CD4-positive, alpha-beta memory T cell (primary cell): ENCODE measurements at regions not wholly inside any gene's neighbourhood (a gene's known extent, or its start where the extent isn't known, plus 50 kb on each side); places are given as distances from the start of the nearest gene placed in this dataset.

Source experiments
- CTCF ChIA-PET: fragments of 350-600 bp; sonication (Branson Sonifier 250); formaldehyde crosslinking; loops from one replicate; lab custom pipeline; 2021; ENCODE audit warnings: inconsistent platforms; ENCODE audit not compliant: partially characterized antibody; lab: Charles Lee
- POLR2A ChIA-PET: fragments of 350-600 bp; sonication (Branson Sonifier 250); formaldehyde crosslinking; loops from one replicate; lab custom pipeline; 2021; ENCODE audit not compliant: partially characterized antibody; lab: Charles Lee
- DNase-seq, 5 donors: peaks; one replicate each; pipeline versions ENCODE4 v3.0.0 to v3.0.0-alpha.2; 2020 to 2022; ENCODE audit warnings: mixed read lengths in 1 of 5
- H3K27ac ChIP-seq: one replicate; pipeline ENCODE4 v1.7.0; 2013; ENCODE audit warnings: low read depth, low read length
- H3K27me3 ChIP-seq: 2 replicates; pipeline ENCODE4 v1.7.0; 2013; ENCODE audit warnings: mild to moderate bottlenecking, low read length, moderate library complexity; ENCODE audit not compliant: insufficient read depth
- H3K36me3 ChIP-seq: 2 replicates; pipeline ENCODE4 v1.7.0; 2013; ENCODE audit warnings: mild to moderate bottlenecking, low read length, moderate library complexity; ENCODE audit not compliant: insufficient read depth
- H3K4me1 ChIP-seq: 2 replicates; pipeline ENCODE4 v1.7.0; 2013; ENCODE audit warnings: mild to moderate bottlenecking, low read length, moderate library complexity; ENCODE audit not compliant: insufficient read depth
- H3K4me3 ChIP-seq, 2 donors: one replicate each; pipeline ENCODE4 v1.7.0; 2013; ENCODE audit warnings: low read length in 2 of 2, mild to moderate bottlenecking in 1 of 2
- H3K9me3 ChIP-seq, 2 donors: one replicate each; pipeline ENCODE4 v1.7.0; 2013; ENCODE audit warnings: low read length in 2 of 2, control low read depth in 1 of 2; ENCODE audit not compliant: control insufficient read depth in 1 of 2
- H3K27ac Mint-ChIP-seq, 7 donors: one replicate each; pipeline ENCODE4 v1.8.0; 2020 to 2021; ENCODE audit warnings: mixed read lengths in 7 of 7, mild to moderate bottlenecking in 6 of 7, inconsistent platforms in 3 of 7, moderate library complexity in 3 of 7
- H3K27me3 Mint-ChIP-seq, 2 donors: one replicate each; pipeline ENCODE4 v1.8.0; 2020 to 2021; ENCODE audit warnings: mixed read lengths in 2 of 2
- H3K36me3 Mint-ChIP-seq, 2 donors: one replicate each; pipeline ENCODE4 v1.8.0; 2020 to 2021; ENCODE audit warnings: mixed read lengths in 2 of 2, inconsistent platforms in 1 of 2, mild to moderate bottlenecking in 1 of 2
- H3K4me1 Mint-ChIP-seq, 4 donors: one replicate each; pipeline ENCODE4 v1.8.0; 2020 to 2021; ENCODE audit warnings: mixed read lengths in 4 of 4, mild to moderate bottlenecking in 1 of 4
- H3K4me3 Mint-ChIP-seq, 8 donors: one replicate each; pipeline ENCODE4 v1.8.0; 2020 to 2021; ENCODE audit warnings: mixed read lengths in 8 of 8, mild to moderate bottlenecking in 7 of 8, moderate library complexity in 6 of 8, inconsistent platforms in 3 of 8
- H3K9me3 Mint-ChIP-seq, 8 donors: one replicate each; pipeline ENCODE4 v1.8.0; 2020 to 2021; ENCODE audit warnings: mixed read lengths in 8 of 8, mild to moderate bottlenecking in 5 of 8, inconsistent platforms in 3 of 8, moderate library complexity in 1 of 8
- intact Hi-C: fragments of 100-400 bp; cut with micrococcal nuclease; formaldehyde crosslinking; loops from one replicate; pipeline ENCODE4 v1.15.1; 2023

DNA sequence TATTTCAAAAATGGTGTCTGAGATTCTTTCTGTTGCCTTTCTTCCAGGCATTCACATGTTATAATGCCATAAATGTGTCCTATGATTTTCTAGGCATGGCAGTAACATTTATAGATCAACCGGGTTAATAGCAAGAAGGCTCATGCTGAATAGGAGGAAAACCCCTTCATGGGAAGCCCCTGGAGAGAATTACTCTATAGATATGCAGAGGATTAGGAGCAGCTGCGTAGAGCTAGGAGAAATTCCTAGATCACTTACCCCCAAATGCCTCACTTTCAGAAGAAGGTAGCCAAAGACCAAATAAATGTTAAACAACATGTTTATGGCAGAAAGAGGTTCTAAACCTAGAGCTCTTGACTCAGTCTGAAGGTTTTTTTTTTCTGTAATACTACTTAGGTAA lies 153.4 kb upstream of the CTNNA2 start:
- Histone ChIP-seq H3K27me3 (no peaks in the 10 kb centered on the region), H3K36me3 (no peaks in the 10 kb centered on the region), H3K27ac (no peak overlapping the region), H3K4me1 (no peaks in the 10 kb centered on the region), H3K4me3 (no peak overlapping the region), H3K9me3 (no peaks in the 10 kb centered on the region)
- no peaks in the 10 kb centered on the region for H3K4me1 Mint-ChIP-seq
- no peak overlapping the region for H3K27ac Mint-ChIP-seq
- ChIA-PET POLR2A (interaction anchor here (0.6 kb wide), 1 partner anchor 9 kb away, joined by 3 read pairs; no protein-coding TSS in a partner anchor), CTCF (no interaction called here)
- no peaks in the 10 kb centered on the region for H3K36me3 Mint-ChIP-seq
- intact Hi-C loops, result no loop called here
- no peaks in the 10 kb centered on the region for H3K27me3 Mint-ChIP-seq
- no peak for DNase-seq
- H3K4me3 Mint-ChIP-seq, result no peak overlapping the region
- peaks cover 0 to 14% (median 8%) of the 10 kb centered on the region in 8 donors for H3K9me3 Mint-ChIP-seq

DNA sequence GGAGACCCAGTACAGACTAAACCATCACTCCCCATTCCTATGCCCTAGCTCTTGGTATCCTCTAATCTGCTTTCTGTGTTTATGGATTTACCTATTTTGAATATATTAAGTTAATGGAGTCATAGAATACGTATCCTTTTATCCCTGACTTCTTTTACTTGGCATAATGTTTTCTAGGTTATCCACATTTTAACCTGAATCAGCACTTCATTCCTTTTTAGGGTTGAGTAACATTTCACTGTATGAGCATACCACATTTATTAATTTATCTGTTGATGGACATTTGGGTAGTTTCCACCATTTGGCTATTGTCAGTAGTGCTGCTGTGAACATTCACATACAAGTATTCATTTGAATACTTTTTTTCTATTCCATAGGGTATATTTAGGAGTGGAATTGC lies 157.3 kb upstream of the CTNNA2 start:
- H3K4me1 ChIP-seq, result no peaks in the 10 kb centered on the region
- H3K27me3 ChIP-seq, result no peaks in the 10 kb centered on the region
- H3K9me3 Mint-ChIP-seq, result peaks cover 0 to 25% (median 15%) of the 10 kb centered on the region in 8 donors
- POLR2A ChIA-PET, result no interaction called here
- no peaks in the 10 kb centered on the region for H3K9me3 ChIP-seq
- no peaks in the 10 kb centered on the region for H3K4me1 Mint-ChIP-seq
- no peak overlapping the region for H3K27ac Mint-ChIP-seq
- CTCF ChIA-PET, result no interaction called here
- H3K36me3 Mint-ChIP-seq, result no peaks in the 10 kb centered on the region
- no peak overlapping the region for H3K4me3 ChIP-seq
- DNase-seq, result no peak
- no peak overlapping the region for H3K27ac ChIP-seq
- intact Hi-C loops, result no loop called here
- no peaks in the 10 kb centered on the region for H3K27me3 Mint-ChIP-seq
- H3K4me3 Mint-ChIP-seq, result no peak overlapping the region
- H3K36me3 ChIP-seq, result no peaks in the 10 kb centered on the region

DNA sequence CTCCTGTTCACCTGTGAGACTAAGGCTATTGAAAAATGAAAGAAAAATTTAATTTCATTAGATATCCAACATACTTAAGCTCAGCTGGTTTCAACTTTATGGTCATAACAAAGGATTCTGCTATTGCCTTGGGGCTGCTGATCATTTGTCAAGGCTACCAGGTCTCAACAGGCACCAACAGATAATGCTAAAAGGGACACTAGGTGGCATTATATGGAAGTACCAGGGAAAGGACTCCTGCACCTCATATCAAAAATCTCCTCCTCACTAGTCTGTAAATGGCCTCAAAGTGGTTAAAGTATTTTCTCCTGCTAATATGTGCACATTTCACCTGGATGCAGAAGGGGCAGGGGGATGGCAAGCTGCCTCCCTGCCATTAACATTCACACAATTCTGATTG lies 167.9 kb upstream of the REG3A start:
- no peak for DNase-seq
- peaks cover 0 to 27% (median 9%) of the 10 kb centered on the region in 8 donors for H3K9me3 Mint-ChIP-seq
- H3K27me3 Mint-ChIP-seq, result no peaks in the 10 kb centered on the region
- POLR2A ChIA-PET, result no interaction called here
- no peaks in the 10 kb centered on the region for H3K36me3 Mint-ChIP-seq
- no peak overlapping the region for H3K4me3 Mint-ChIP-seq
- H3K36me3 ChIP-seq, result no peaks in the 10 kb centered on the region
- intact Hi-C loops, result no loop called here
- CTCF ChIA-PET, result no interaction called here
- no peak overlapping the region for H3K27ac ChIP-seq
- H3K4me3 ChIP-seq, result no peak overlapping the region
- H3K9me3 ChIP-seq, result no peaks in the 10 kb centered on the region
- no peaks in the 10 kb centered on the region for H3K4me1 Mint-ChIP-seq
- H3K27ac Mint-ChIP-seq, result no peak overlapping the region
- H3K4me1 ChIP-seq, result no peaks in the 10 kb centered on the region
- H3K27me3 ChIP-seq, result no peaks in the 10 kb centered on the region

DNA sequence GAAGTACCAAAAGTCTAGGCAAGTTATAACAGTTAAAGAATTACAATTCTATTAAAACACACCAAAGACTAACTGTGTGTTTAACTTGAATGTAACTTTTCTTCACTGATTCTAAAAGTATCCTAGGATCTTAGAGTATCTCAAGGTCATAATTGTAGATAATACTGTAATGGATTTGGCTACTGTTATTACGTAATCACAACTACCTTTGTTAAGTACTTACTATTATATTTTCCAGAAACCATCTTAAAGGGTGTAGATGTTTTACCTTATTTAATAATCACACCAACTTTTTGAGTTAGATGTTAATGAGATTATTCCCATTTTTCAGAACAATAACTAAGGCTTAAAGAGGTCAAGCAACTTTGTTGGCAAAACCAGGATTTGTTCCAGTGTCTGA lies 161.3 kb upstream of the REG3A start:
- no peaks in the 10 kb centered on the region for H3K36me3 ChIP-seq
- no peak overlapping the region for H3K27ac Mint-ChIP-seq
- no peaks in the 10 kb centered on the region for H3K36me3 Mint-ChIP-seq
- no peak overlapping the region for H3K27ac ChIP-seq
- no peak overlapping the region for H3K4me3 Mint-ChIP-seq
- H3K27me3 ChIP-seq, result no peaks in the 10 kb centered on the region
- ChIA-PET CTCF (no interaction called here), POLR2A (no interaction called here)
- H3K4me3 ChIP-seq, result no peak overlapping the region
- no peak for DNase-seq
- no peaks in the 10 kb centered on the region for H3K27me3 Mint-ChIP-seq
- H3K9me3 Mint-ChIP-seq, result peaks cover 0 to 18% (median 6%) of the 10 kb centered on the region in 8 donors
- H3K4me1 Mint-ChIP-seq, result no peaks in the 10 kb centered on the region
- H3K4me1 ChIP-seq, result no peaks in the 10 kb centered on the region
- intact Hi-C loops, result no loop called here
- H3K9me3 ChIP-seq, result no peaks in the 10 kb centered on the region

DNA sequence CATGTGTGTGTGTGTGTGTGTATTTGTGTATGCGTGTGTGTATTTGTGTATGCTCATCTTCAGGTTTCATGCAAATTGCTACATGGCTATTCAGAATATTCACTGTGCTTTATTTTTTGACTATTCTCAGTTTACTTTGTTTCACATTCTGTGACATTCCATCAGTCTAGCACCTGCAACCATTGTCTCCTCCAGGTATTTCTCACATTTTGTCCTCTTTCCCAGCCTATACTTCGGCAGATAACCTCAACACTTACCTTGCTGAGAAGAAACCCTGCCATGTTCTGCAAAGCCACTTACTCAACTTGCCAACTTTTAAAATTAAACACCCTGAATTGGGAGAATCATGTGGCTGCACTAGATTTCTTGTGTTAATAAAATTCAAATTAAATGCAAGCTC lies 135.4 kb upstream of the REG3A start:
- Mint-ChIP-seq H3K27me3 (no peaks in the 10 kb centered on the region), H3K4me1 (no peaks in the 10 kb centered on the region), H3K27ac (no peak overlapping the region), H3K9me3 (peaks cover 0 to 22% (median 10%) of the 10 kb centered on the region in 8 donors), H3K4me3 (no peak overlapping the region), H3K36me3 (no peaks in the 10 kb centered on the region)
- Histone ChIP-seq H3K27me3 (no peaks in the 10 kb centered on the region), H3K36me3 (no peaks in the 10 kb centered on the region), H3K27ac (no peak overlapping the region), H3K4me3 (no peak overlapping the region), H3K4me1 (no peaks in the 10 kb centered on the region), H3K9me3 (no peaks in the 10 kb centered on the region)
- ChIA-PET POLR2A (no interaction called here), CTCF (no interaction called here)
- DNase-seq, result no peak
- intact Hi-C loops, result no loop called here

DNA sequence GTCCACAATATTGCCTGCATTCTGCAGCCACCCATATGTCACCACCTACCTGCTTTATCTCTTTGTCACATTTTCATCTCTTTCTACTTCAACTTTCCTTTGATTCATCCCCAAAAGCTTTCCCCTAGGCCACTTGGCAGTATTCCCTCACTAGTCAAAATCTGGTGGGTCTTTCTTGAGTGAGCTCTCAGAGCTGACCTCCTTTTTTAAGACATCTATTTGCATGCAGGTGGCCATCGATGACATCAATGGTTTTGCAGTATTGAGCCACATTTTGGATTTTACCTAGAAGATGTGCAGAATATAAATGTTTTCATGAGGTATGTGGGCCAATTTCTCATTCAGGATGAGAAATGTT lies 133.4 kb upstream of the REG3A start:
- intact Hi-C loops, result no loop called here
- no peak for DNase-seq
- ChIA-PET POLR2A (no interaction called here), CTCF (no interaction called here)
- no peaks in the 10 kb centered on the region for H3K4me1 ChIP-seq
- Mint-ChIP-seq H3K4me1 (no peaks in the 10 kb centered on the region), H3K9me3 (peaks cover 3 to 19% (median 17%) of the 10 kb centered on the region in 8 donors), H3K36me3 (no peaks in the 10 kb centered on the region), H3K27ac (no peak overlapping the region), H3K27me3 (no peaks in the 10 kb centered on the region), H3K4me3 (peak overlapping the region in 1 of 8 donors; percentile 33)
- no peak overlapping the region for H3K4me3 ChIP-seq
- no peaks in the 10 kb centered on the region for H3K9me3 ChIP-seq
- no peak overlapping the region for H3K27ac ChIP-seq
- H3K36me3 ChIP-seq, result no peaks in the 10 kb centered on the region
- H3K27me3 ChIP-seq, result no peaks in the 10 kb centered on the region

DNA sequence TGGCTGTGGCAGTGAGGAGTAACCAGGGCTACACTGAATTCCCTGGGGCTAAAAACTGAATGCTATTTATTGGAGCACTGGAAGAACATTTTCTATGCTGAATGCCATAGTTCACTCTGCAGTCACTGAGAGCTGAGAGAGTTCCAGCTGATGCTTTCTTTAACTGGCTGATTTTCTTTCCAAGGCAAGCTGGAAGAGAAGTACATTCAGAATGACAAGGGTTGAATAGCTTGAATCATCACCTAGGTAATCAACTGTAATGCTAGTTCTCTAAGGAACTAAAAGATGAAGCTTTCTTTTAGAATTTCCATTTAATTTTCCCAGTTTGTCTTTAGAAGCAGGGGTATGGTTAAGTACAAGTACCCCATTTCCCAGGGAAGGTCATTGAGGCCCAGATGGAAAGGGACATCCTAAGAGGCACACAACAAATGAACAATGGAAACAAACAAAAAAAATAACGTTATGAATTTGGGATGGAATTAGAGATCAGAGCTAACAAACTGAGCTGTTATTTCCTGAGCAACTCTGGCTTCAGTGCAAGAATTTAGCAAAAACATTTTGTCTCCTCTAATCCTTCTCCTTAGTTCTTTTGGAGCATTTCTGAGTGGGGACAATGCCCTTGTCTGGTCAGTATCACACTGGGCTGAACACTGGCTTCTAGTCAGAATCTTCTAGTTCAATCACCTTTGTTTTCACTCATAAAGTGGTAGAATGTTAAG lies 132.8 kb upstream of the REG3A start:
- Mint-ChIP-seq H3K4me1 (no peaks in the 10 kb centered on the region), H3K4me3 (no peak overlapping the region), H3K36me3 (no peaks in the 10 kb centered on the region), H3K27ac (no peak overlapping the region), H3K27me3 (no peaks in the 10 kb centered on the region), H3K9me3 (peaks cover 3 to 18% (median 13%) of the 10 kb centered on the region in 8 donors)
- H3K27me3 ChIP-seq, result no peaks in the 10 kb centered on the region
- ChIA-PET CTCF (interaction anchor here (1.1 kb wide), 1 partner anchor 10 kb away, joined by 3 read pairs; no protein-coding TSS in a partner anchor), POLR2A (no interaction called here)
- H3K4me3 ChIP-seq, result no peak overlapping the region
- no peak overlapping the region for H3K27ac ChIP-seq
- no peak for DNase-seq
- no peaks in the 10 kb centered on the region for H3K4me1 ChIP-seq
- no peaks in the 10 kb centered on the region for H3K9me3 ChIP-seq
- intact Hi-C loops, result no loop called here
- H3K36me3 ChIP-seq, result no peaks in the 10 kb centered on the region
